ENCODE measurements at regions not wholly inside any gene's neighbourhood (a gene's known extent, or its start where the extent isn't known, plus 50 kb on each side); places are given as distances from the start of the nearest gene placed in this dataset.

GRCh38 chr1:201612645-201613044 is 73.7 kb downstream of the NAV1 start:
- Histone ChIP-seq H3K4me1 (ENCODE audit: low read depth, poor library complexity, severe bottlenecking) (no peaks in the 10 kb centered on the region), H4K20me1 (ENCODE audit: insufficient read depth) (no peaks in the 10 kb centered on the region), H2AFZ (ENCODE audit: low read depth) (no peak overlapping the region), H3K4me2 (no peak overlapping the region), H3K9ac (no peak overlapping the region), H3K36me3 (ENCODE audit: insufficient read depth) (no peaks in the 10 kb centered on the region), H3K4me3 (IDR thresholded peaks at IDR 0.05; ENCODE audit: insufficient read depth, low read depth, low read length) (no peak overlapping the region), H3K79me2 (ENCODE audit: insufficient read depth, low read depth) (no peaks in the 10 kb centered on the region), H3K27me3 (ENCODE audit: insufficient read depth, low read depth) (no peaks in the 10 kb centered on the region), H3K27ac (no peak overlapping the region)
- TF ChIP-seq CTCF (conservative IDR thresholded peaks at IDR 0.05; ENCODE audit: low read depth, low read length): no peak

DNA sequence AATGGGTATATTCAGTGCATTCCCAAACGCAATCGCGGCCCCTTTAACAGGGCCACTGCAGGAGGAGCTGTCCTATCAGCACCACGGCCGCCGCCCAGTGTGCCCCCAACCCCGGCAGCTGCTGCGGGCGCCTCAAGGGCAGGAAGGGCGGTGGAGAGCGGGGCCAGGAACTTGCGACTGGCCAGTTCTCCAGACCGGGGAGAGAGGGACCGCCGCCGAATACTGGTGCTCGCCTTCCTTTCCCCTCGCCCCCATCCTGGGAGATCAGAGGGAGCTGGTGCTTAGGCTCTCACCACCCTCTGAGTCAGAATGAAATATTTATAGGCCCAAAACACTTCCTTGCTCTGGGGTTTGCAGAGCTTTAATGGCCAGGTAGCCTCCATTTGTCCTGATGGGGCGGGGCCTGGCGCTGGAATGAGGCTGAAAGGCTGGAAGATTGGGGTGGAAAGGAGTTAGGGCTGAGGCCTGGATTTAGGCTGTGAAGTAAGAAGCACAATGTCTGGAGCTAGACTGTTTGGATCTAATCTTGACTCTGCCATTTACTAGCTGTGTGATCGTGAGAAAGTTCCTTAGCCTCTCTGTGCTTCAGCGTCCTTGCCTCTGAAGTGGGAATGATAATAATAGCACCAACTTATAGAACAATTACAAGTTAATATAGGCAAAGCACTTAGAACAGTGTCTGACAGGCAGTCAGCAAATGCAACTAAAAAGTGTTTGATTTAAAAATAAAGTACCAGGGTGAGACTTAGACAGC is 75.5 kb downstream of the NAV1 start:
- Histone ChIP-seq H3K27me3 (ENCODE audit: insufficient read depth, low read depth) (no peaks in the 10 kb centered on the region), H3K9ac (no peak overlapping the region), H4K20me1 (ENCODE audit: insufficient read depth) (no peaks in the 10 kb centered on the region), H2AFZ (ENCODE audit: low read depth) (no peak overlapping the region), H3K4me2 (no peak overlapping the region), H3K4me3 (IDR thresholded peaks at IDR 0.05; ENCODE audit: insufficient read depth, low read depth, low read length) (no peak overlapping the region), H3K36me3 (ENCODE audit: insufficient read depth) (no peaks in the 10 kb centered on the region), H3K27ac (no peak overlapping the region), H3K79me2 (ENCODE audit: insufficient read depth, low read depth) (no peaks in the 10 kb centered on the region), H3K4me1 (ENCODE audit: low read depth, poor library complexity, severe bottlenecking) (no peaks in the 10 kb centered on the region)
- no peak for TF ChIP-seq CTCF (conservative IDR thresholded peaks at IDR 0.05; ENCODE audit: low read depth, low read length)

DNA sequence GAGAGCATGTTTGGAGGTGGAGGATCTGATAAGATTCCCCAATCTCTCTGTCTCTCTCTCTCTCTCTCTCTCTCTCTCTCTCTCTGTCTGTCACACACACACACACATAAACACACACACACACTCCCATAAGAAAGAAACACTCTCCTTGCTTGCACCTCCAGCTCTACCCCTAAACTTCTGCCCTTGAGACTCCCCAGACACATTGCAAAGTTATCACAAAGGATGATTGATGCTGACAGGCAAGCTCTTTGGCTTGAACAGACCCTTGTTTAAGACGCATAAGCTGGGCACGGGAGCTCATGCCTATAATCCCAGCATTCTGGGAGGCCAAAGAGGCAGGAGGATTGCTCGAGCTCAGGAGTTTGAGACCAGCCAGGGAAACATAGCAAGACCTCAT is 78.2 kb downstream of the NAV1 start:
- Histone ChIP-seq H3K79me2 (ENCODE audit: insufficient read depth, low read depth) (no peaks in the 10 kb centered on the region), H4K20me1 (ENCODE audit: insufficient read depth) (no peaks in the 10 kb centered on the region), H3K27me3 (ENCODE audit: insufficient read depth, low read depth) (no peaks in the 10 kb centered on the region), H3K4me3 (IDR thresholded peaks at IDR 0.05; ENCODE audit: insufficient read depth, low read depth, low read length) (no peak overlapping the region), H3K4me1 (ENCODE audit: low read depth, poor library complexity, severe bottlenecking) (no peaks in the 10 kb centered on the region), H3K9ac (no peak overlapping the region), H2AFZ (ENCODE audit: low read depth) (no peak overlapping the region), H3K4me2 (no peak overlapping the region), H3K36me3 (ENCODE audit: insufficient read depth) (no peaks in the 10 kb centered on the region), H3K27ac (no peak overlapping the region)
- no peak for TF ChIP-seq CTCF (conservative IDR thresholded peaks at IDR 0.05; ENCODE audit: low read depth, low read length)

- Histone ChIP-seq H3K4me2 (no peak overlapping the region), H3K79me2 (ENCODE audit: insufficient read depth, low read depth) (no peaks in the 10 kb centered on the region), H2AFZ (ENCODE audit: low read depth) (no peak overlapping the region), H3K4me1 (ENCODE audit: low read depth, poor library complexity, severe bottlenecking) (no peaks in the 10 kb centered on the region), H3K27me3 (ENCODE audit: insufficient read depth, low read depth) (no peaks in the 10 kb centered on the region), H3K4me3 (IDR thresholded peaks at IDR 0.05; ENCODE audit: insufficient read depth, low read depth, low read length) (no peak overlapping the region), H3K9ac (no peak overlapping the region), H3K27ac (no peak overlapping the region), H4K20me1 (ENCODE audit: insufficient read depth) (no peaks in the 10 kb centered on the region), H3K36me3 (ENCODE audit: insufficient read depth) (no peaks in the 10 kb centered on the region)
- no peak for TF ChIP-seq CTCF (conservative IDR thresholded peaks at IDR 0.05; ENCODE audit: low read depth, low read length)
Observed at GRCh38 chr1:201618389-201618788, 79.5 kb downstream of the NAV1 start.
